AG20443 (cell line): ENCODE measurements at regions not wholly inside any gene's neighbourhood (a gene's known extent, or its start where the extent isn't known, plus 50 kb on each side); places are given as distances from the start of the nearest gene placed in this dataset.
"Not testable (repeated sequence)": the region's sequence is repeated elsewhere in the genome, so short reads cannot be mapped to it uniquely, and the experiment has no call there.

Experiments used
- DNase-seq: peaks from one replicate; pipeline ENCODE4 v3.0.0; 2012; ENCODE audit warnings: low spot score, mixed read lengths

DNA sequence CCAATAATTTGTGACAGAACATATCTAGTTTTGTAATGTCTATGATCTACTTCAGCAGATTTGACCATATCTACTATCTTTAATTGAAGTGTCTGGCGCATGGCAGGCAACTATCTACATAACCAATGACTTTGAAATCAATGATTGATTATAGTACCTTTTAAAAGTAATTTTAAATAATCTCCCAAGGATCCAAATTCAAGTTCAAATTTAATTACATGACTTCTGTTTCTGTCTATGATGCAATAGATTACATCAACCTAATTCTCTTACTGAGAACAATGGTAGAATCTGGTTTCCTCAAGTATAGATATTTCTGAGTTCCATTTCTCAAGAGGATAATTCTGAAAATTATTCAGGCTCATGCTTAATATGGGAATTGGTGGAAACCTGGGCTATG lies 177.4 kb upstream of the IL15 start:
- no peak for DNase-seq

DNA sequence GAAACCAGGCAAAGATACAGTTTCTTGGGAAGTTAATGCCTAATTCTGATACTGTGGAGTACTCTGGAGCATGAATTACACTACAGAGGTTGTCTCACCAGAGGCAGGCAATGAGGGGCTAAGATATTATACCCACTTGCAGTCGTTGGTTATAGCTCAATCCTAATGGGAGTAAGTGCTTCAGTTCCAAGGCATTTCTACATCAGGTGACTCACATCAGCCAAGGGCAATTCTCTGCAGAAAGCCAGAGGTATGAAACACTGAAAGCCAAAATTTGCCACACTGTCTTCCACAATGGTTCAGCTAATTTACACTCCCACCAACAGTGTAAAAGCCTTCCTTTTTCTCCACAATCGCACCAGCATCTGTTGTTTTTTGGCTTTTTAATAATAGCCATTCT lies 174.0 kb upstream of the IL15 start:
- DNase-seq = no peak

DNA sequence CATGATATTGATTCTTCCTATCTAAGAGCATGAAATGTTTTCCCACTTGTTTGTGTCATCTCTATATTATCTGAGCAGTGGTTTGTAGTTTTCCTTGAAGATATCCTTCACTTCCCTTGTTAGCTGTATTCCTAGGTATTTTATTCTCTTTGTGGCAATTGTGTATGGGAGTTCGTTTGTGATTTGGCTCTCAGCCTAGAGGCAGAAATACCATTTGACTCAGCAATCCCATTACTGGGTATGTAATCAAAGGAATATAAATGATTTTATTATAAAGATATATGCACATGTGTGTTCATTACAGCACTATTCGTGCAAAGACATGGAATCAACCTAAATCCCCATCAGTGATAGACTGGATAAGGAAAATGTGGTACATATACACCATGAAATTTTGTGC lies 172.7 kb upstream of the IL15 start:
- no peak for DNase-seq

DNA sequence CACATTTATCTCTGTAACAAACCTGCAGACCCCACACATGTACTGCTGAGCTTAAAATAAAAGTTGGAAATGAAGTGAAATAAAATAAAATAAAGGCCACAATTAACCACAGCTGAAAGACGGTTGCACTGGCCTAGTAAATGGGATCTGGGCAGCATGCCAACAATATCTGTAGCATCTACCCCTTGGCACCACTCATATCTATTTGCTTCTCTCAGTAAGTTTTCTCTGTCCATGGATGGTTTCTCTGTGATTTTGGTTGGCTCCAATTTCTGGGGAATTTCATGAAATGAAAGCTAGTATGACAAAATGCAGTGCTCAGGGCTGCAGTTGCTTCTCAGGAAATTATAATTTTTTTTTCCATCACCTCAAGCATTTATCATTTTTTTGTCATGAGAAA lies 172.0 kb upstream of the IL15 start:
- no peak for DNase-seq

DNA sequence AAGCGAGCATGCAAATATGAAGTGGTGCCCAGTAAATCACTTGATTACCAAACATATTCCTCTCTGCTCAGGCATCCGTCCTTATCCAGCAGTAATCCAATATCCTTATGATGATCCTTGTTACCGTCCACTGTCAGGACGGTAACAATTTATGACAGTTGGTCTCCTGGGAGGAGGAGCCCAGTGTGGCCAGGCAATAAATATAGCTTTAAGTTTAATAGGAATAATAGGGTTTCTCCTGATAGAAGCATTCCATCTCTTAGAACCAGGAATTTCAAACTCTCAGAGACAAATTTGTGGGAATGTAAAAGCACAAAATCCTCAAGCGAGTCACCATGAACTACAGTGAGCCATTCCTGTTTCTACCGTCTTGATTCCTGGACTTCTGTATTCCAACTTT lies 171.2 kb upstream of the IL15 start:
- DNase-seq = no peak

DNA sequence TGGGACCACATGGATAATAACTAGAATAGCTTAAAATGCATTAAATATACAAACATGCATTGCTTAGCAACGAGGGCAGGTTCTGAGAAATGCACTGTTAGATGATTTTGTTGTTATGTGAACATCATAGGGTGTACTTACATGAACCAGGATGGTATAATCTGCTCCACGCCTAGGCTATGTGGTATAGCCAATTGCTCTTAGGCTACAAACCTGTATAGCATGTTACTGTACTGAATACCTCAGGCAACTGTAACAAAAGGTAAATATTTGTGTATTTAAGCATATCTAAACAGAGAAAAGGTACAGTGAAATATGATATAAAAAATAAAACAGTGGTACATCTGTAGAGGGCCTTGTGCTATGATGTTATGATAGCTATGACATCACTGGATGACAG lies 169.2 kb upstream of the IL15 start:
- DNase-seq = no peak

DNA sequence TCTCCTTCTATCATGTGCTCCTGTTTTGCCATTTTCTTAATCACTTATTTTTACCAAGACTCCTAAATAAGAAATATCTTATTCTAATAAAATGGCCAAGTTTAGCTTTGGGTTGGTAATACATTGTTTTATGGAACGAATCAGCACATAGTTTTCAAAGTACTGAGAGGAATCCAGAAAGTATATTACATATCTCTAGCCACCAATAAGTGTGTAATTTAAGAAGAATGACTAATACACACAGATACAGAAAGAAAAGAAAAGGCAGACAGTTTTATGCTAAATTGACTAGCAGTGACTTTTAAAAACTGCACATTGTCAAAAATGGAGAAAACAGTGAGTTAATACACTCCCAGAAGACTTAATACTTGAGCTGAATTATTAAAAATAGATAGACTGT lies 167.0 kb upstream of the IL15 start:
- DNase-seq = no peak

DNA sequence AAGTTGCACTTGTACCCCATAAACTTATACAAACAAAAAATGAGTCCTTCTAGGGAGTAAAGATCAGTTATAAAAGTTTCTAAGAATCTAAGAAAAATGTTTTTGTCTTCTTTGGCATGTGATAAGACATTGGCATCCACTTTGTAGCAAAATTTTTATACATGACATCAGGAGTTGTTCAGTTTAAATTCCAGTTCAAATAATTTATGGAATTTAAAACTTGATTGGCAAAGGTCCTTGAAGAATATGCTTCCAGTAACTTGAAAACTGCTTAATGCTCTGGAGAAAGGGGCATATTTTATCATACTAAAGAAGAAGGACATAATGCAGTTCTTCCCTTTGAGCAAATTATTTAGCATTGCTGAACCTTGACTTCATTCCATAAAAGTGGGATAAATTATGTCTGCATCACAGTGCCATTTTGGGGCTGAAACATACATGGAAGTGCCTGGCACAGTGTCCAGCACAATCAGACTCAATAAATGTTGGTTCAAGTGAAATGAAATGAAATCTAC lies 163.3 kb upstream of the IL15 start:
- no peak for DNase-seq

DNA sequence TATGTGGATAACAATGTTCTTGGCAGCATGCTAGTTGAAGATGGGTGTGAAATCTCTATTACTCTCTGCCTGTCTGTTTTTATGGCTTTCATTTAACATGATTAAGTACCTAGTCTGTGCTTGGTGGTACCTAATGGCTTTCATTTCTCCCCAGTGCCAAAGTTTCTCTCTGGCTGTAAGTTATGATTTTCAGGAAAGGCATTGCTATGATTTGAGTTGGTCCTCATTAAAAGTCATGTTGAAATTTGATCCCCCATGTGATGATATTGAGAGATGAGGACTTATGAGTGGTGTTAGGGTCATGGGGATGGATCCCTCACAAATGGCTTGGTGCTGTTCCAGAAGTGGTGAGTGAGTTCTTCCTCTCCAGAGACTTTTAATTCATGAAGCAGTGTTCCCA lies 162.4 kb upstream of the IL15 start:
- DNase-seq = no peak

DNA sequence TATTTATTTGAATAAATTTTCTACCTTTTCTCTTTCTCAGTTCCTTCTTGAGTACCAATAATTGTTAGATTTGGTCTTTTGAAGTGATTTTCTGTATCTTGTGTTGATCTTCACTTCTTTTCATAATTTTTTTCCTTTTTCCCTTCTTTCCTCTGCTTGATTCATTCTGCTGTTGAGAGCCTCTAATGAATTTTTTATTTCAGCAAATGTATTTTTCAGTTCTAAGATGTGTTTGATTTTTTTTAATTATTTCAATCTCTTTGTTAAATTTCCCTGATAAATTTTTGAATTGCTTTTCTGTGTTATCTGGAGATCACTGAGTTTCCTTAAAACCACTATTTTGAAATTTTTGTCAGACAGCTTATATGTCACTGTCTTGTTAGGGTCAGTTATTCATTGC lies 155.4 kb upstream of the IL15 start:
- DNase-seq = no peak

DNA sequence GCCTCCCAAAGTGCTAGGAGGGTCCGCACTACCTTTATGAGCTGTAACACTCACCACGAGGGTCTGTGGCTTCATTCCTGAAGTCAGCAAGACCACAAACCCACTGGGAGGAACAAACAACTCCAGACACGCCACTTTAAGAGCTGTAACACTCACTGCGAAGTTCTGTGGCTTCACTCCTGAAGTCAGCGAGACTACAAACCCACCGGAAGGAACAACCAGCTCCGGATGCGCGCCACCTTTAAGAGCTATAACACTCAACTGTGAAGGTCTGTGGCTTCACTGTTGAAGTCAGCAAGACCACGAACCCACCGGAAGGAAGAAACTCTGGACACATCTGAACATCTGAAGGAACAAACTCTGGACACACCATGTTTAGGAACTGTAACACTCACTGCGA lies 152.1 kb upstream of the IL15 start:
- DNase-seq = not testable (repeated sequence)

DNA sequence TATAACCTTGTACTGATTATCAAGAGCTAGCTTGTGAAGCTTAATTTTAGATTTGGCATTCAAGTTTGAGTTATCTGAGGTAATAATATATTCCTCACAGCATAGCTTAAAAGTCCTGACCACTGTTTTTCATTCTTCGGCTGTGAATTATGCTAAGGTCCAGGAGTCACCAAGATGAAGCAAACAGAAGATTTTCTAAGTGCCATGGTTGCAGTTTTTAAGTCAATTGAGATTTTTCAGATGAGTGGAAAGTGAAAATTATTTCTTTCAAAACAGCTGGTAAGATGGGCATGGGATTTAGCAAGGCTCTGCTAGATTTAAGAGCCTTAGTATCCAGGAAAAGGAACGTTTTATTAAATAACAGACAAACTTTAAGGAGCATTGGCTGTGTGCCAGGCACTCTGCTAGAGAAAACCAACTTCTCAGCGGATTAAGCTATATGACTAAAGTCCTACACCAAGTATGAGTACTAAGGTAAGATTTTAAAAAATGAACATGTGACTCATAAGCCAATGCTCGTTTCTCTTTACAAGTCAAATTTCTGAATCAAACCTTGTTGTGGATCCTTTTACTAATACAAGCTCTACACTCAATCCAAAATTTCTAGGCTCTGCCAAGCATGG lies 149.9 kb upstream of the IL15 start:
- peak; percentile 16 for DNase-seq

DNA sequence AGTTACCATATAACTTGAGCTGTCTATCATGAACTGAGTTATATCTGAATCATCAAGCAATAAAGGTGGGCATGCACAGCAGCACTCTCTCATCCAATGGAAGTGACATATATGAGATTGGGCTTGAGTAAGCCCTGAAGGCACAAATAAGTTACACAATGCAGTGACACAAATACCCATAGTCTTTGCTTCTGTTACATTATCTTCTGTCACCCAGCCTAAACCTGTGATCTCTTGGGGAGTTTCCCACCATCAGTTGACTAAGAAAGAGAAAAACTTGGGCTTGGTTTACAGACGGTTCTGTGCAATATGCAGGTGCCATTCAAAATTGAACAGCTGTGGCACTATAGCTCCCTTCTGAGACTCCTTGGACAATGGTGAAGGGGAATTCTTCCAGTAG lies 138.8 kb upstream of the IL15 start:
- no peak for DNase-seq

DNA sequence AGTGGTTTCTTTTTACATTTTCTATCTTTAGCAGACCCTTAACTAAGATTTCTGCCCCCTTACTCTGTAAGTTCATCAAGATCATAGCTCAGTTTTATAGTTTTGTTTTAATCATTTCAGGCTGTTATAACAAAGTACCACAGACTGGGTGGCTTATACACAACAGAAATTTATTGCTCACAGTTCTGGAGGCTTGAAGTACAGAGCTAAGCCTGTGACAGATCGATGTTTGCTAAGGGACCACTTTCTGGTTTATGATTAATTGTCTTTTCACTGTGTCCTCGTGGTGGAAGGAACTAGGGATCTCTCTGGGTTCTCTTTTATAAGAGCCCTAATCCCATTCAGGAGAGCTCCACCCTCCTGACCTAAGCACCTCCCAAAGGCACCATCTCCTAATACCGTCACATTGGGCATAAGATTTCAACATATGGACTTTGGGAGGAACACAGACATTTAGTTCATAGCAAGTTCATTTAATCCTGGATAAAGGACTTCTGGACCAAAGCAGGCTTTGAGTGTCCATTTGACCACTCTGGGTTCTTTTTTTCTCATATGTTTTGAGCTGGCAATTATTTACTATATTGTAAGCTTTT lies 137.0 kb upstream of the IL15 start:
- DNase-seq = no peak

DNA sequence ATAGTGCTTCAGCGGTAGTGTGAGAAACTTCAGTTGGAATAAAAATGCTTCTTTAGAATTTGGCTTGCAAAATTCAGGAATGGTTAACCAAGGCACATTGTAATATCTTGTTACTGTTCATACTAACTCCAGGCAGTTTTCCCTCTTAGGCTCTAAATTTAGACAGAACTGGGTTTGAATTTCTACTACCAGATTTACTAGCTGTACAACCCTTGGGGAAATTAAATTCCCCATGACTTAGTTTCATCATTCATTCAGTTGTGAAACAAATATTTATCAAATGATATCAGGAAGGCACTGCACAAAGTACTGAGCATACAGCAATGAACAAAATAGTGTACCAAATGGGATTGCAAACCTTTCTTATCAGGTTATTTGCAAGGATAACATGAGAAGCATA lies 135.0 kb upstream of the IL15 start:
- no peak for DNase-seq

DNA sequence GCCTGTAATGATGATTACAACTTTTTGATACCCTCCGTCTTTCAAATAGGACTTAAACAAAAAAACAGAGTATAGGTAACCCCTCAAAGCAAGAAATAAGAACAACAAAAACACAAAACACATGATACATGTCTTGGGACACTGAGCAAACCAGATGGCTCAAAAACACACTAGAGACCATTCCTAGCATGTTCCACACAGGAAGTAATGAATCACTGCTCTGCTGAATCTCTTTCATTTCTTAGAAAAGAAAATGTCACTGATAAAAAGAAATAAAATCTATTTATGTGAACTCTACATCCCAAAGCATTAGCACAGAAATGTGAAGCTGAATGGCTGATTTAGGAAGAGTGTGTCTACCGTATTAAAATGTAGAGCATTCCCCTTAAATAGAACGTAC lies 134.5 kb upstream of the IL15 start:
- DNase-seq = peak; percentile 37

DNA sequence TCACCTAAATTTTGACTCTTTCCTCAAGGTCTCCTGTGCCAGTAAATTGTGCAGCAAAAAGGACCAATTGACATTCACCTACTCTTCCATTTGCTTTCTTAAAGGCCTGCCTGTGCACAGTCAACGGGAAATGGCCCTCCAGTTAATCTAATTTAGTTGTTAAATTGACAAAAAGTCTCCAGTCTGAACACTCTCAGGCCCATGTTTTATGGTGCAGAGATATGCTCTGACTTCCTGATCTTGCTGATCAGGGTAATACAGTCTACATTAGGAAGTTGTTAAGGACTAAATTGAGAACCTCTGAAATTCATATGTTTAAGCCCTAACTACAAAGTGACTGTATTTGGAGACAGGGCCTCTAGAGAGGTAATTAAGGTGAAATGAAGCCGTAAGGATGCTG lies 133.6 kb upstream of the IL15 start:
- no peak for DNase-seq

DNA sequence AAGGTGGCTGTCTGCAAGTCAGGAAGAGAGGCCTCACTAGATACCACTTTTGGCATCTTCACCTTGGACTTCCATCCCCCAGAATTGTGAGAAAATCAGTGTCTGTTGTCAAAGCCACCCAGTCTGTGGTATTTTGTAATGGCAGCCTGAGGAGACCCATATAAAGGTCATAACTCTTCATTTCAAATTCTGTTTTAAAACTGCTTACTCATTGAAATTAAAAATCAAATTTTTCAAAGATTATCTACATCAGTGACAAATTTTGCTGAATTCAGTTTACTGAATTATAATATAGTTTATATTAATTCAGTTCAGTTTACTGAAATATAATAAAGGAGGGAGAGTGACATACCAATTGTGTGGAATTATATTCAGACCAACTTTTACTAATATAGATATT lies 133.1 kb upstream of the IL15 start:
- no peak for DNase-seq

DNA sequence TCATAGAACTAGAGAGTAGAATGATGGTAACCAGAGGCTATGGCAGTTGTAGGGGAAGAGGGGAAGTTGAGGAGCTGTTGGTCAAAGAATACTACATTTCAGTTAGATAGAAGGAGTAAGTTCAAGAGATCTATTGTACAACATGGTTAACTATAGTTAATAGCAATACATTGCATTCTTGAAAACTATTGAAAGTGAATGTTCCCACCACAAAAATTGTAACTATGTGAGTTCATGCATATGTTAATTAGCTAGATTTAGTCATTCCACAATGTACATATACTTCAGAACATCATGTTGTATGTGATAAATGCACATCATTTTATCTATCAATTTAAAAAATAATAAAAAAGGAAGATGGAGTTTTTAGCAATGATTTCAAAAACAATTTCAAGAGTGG lies 125.3 kb upstream of the IL15 start:
- DNase-seq = no peak

DNA sequence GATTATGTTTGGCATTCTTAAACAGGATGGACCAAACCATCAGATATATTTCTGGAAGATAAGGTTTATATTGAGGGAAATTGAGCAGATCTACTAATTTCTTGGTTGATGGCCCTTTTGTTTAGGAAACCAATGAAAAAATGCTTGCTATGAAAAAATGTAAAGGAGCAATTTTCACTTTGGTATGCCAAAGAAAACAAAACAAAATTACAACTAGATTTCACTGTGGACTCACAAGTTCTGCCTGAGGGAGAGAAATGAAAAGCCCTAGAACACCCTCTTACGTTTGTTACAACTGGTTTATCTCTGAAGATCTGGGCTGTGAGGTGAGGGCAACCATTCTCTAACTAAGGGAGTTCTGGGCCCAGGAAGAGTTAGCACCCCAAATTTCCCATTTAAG lies 122.5 kb upstream of the IL15 start:
- DNase-seq = no peak

DNA sequence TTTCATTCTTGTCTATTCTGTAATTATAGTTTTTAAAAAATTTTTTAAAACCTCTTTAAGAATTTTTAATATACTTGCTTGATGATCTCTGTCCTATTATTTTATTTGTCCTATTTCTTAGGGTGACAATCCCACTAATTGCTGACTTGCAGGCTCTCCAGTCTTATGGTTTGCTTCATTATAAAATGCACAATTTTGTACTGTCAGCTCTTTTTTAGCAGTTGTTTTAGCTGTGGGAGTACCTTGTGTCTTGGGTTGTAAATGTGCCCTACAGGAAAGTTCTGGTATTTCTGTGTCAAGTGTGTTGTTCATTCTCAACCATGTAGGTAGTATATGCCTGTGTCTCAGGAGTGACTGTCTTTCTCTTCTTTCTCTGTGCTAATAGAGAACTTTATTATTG lies 118.2 kb upstream of the IL15 start:
- no peak for DNase-seq

DNA sequence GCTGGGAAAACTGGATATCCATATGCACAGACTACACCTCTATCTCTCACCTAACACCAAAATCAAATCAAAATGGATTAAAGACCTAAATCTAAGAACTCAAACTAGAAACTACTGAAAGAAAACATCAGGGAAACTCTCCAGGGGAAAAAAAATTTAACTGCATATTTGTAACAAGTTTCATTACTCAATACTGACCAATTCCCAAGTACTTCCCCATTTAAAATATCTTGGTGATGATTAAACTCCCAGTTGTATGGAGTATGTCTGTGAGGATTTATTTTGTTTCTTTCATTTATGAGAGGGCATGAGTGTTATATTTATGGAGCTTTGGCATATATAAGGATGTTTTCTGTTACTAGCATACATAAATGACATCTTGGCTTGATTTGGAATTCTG lies 112.3 kb upstream of the IL15 start:
- peak; percentile 34 for DNase-seq

DNA sequence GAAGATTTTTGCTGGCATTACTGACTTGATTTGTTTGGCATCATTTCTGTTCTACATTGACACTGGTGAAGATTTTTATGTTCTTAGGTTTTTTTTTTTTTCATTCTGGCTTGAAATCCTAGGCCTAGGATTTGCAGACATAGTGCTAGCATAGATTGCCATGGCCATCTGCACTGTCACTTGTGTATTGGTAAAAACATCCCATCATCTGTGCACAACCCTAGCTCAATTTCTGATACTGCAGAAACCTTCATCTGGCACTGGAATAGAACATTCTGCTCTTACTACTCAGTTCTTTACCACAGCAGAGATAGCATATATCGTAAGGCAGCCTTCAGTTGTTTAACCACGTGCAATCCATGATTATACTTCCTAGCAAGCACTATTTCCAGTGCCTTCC lies 111.5 kb upstream of the IL15 start:
- no peak for DNase-seq

DNA sequence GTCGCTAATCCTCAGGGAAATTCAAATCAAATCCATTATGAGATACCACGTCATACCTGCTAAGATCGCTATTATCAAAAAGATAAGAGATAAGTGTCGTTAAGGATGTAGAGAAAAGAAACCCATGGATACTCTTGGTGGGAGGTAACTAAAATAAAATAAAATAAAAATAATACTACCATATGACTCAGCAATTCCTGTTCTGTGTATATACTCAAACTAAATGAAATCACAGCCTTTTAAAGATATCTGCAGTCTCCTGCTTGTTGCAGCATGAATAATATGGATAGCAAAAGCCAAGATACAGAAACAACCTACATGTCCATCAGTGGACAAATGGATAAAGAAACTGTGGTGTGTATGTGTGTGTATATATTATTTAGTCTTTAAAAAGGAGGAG lies 105.8 kb upstream of the IL15 start:
- DNase-seq = no peak
